Activated CD8-positive, alpha-beta memory T cell treated with anti-CD3 and anti-CD28 coated beads, Interleukin-2, amount 50 U/mL, for 24 hours (primary cell): ENCODE measurements at regions not wholly inside any gene's neighbourhood (a gene's known extent, or its start where the extent isn't known, plus 50 kb on each side); places are given as distances from the start of the nearest gene placed in this dataset.
"Not testable (repeated sequence)": the region's sequence is repeated elsewhere in the genome, so short reads cannot be mapped to it uniquely, and the experiment has no call there.

Experiments
- DNase-seq: peaks from one replicate; pipeline ENCODE4 v3.0.0-alpha.2; 2020; ENCODE audit errors: extremely low read depth

- DNase-seq: no peak
Measured at GRCh38 chr2:43146083-43146482, 80.3 kb downstream of the ZFP36L2 start.

- no peak for DNase-seq
Measured at GRCh38 chr2:43144263-43144662, 82.1 kb downstream of the ZFP36L2 start.

- DNase-seq: no peak
Measured at GRCh38 chr2:43143756-43144155, 82.7 kb downstream of the ZFP36L2 start.

GRCh38 chr2:43142921-43143438, 83.4 kb downstream of the ZFP36L2 start:
- no peak for DNase-seq

- DNase-seq: not testable (repeated sequence)
Measured at GRCh38 chr2:43141636-43142151, 84.7 kb downstream of the ZFP36L2 start.

- DNase-seq: no peak
Measured at GRCh38 chr2:43139996-43140621, 86.3 kb downstream of the ZFP36L2 start.

- no peak for DNase-seq
Measured at GRCh38 chr2:43139501-43139900, 86.9 kb downstream of the ZFP36L2 start.

GRCh38 chr2:43138441-43138840, 88.0 kb downstream of the ZFP36L2 start:
- no peak for DNase-seq

- no peak for DNase-seq
Measured at GRCh38 chr2:43136876-43137275, 89.5 kb downstream of the ZFP36L2 start.

- no peak for DNase-seq
Measured at GRCh38 chr2:43136011-43136799, 90.2 kb downstream of the ZFP36L2 start.

GRCh38 chr2:43135583-43135982, 90.8 kb downstream of the ZFP36L2 start:
- DNase-seq: no peak

- DNase-seq: no peak
Measured at GRCh38 chr2:43134571-43134889, 91.9 kb downstream of the ZFP36L2 start.

GRCh38 chr2:43133708-43134570, 92.5 kb downstream of the ZFP36L2 start:
- no peak for DNase-seq

- DNase-seq: no peak
Measured at GRCh38 chr2:43133336-43133707, 93.1 kb downstream of the ZFP36L2 start.

GRCh38 chr2:43132683-43133301, 93.6 kb downstream of the ZFP36L2 start:
- DNase-seq: no peak

- no peak for DNase-seq
Measured at GRCh38 chr2:43131890-43132682, 94.3 kb downstream of the ZFP36L2 start.

- peak; percentile 60 for DNase-seq
Measured at GRCh38 chr2:43131051-43131889, 95.1 kb downstream of the ZFP36L2 start.

GRCh38 chr2:43130548-43130875, 95.9 kb downstream of the ZFP36L2 start:
- DNase-seq: no peak

- no peak for DNase-seq
Measured at GRCh38 chr2:43129676-43130547, 96.5 kb downstream of the ZFP36L2 start.
